Left ventricle myocardium inferior (tissue), 1 donor: ENCODE measurements at regions not wholly inside any gene's neighbourhood (a gene's known extent, or its start where the extent isn't known, plus 50 kb on each side); places are given as distances from the start of the nearest gene placed in this dataset.

Source experiments
- DNase-seq: peaks from one replicate; pipeline ENCODE4 v3.0.0-alpha.2; 2020
- H3K27ac ChIP-seq: fragments of 200-600 bp; replicated peaks from 2 replicates; pipeline ENCODE4 v1.8.0; 2021
- H3K27me3 ChIP-seq: fragments of 200-600 bp; 2 replicates; pipeline ENCODE4 v1.8.0; 2021; ENCODE audit warnings: low read depth
- H3K36me3 ChIP-seq: fragments of 200-600 bp; 2 replicates; pipeline ENCODE4 v1.8.0; 2021
- H3K4me1 ChIP-seq: fragments of 200-600 bp; 2 replicates; pipeline ENCODE4 v1.8.0; 2021
- H3K4me3 ChIP-seq: fragments of 200-600 bp; 2 replicates; pipeline ENCODE4 v1.8.0; 2021; ENCODE audit warnings: mild to moderate bottlenecking, moderate library complexity
- H3K9me3 ChIP-seq: fragments of 200-600 bp; replicated peaks from 2 replicates; pipeline ENCODE4 v1.8.0; 2021
- intact Hi-C: fragments of 100-400 bp; cut with micrococcal nuclease; formaldehyde crosslinking; loops from one replicate; pipeline ENCODE4 v1.11.0; 2022
- TF ChIP-seq, protein P1 (sequence below): fragments of 200-600 bp; IDR thresholded peaks from 2 replicates; pipeline ENCODE4 v1.8.0; 2021; ENCODE audit warnings: antibody characterized with exemption, mild to moderate bottlenecking, borderline replicate concordance
- donor health status: DM: no; HTN: yes; CAD: no; lungs with severe emphysema.

DNA sequence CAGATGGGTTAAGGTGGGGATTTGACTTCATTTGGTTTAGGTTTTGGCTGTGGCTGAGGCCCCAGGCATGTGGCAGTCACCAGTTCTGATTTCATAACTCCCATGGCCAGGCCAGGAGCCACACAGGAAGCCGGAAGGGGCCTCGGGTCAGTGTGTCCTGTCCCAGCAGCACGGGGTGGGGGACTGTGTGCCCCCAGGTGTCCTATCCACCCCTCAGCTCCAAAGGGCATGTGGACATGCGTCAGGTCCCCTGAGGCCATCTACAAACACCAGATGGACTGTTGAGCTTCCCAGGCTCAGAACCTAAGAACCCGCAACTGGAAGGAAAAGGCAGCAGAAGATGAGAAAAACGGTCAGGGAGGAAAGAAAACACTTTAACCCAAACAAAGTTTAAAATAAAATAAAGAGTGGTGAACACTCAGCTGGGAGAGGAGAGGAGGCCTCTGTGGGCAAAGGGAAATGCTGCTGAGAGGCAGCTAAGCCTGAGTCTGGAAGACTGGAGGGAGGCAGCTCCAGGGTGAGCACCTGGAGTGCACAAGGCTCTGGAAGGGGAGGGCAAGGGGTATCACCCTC, 260.8 kb downstream of the AUH start:
- TF ChIP-seq, protein P1, sequence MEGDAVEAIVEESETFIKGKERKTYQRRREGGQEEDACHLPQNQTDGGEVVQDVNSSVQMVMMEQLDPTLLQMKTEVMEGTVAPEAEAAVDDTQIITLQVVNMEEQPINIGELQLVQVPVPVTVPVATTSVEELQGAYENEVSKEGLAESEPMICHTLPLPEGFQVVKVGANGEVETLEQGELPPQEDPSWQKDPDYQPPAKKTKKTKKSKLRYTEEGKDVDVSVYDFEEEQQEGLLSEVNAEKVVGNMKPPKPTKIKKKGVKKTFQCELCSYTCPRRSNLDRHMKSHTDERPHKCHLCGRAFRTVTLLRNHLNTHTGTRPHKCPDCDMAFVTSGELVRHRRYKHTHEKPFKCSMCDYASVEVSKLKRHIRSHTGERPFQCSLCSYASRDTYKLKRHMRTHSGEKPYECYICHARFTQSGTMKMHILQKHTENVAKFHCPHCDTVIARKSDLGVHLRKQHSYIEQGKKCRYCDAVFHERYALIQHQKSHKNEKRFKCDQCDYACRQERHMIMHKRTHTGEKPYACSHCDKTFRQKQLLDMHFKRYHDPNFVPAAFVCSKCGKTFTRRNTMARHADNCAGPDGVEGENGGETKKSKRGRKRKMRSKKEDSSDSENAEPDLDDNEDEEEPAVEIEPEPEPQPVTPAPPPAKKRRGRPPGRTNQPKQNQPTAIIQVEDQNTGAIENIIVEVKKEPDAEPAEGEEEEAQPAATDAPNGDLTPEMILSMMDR = no peak
- intact Hi-C loops = no loop called here
- Histone ChIP-seq H3K27ac (peak overlapping the region; percentile 83), H3K4me1 (peaks cover 45% of the 10 kb centered on the region), H3K4me3 (no peak overlapping the region), H3K9me3 (no peaks in the 10 kb centered on the region), H3K27me3 (no peaks in the 10 kb centered on the region), H3K36me3 (no peaks in the 10 kb centered on the region)
- DNase-seq = peak; percentile 58

DNA sequence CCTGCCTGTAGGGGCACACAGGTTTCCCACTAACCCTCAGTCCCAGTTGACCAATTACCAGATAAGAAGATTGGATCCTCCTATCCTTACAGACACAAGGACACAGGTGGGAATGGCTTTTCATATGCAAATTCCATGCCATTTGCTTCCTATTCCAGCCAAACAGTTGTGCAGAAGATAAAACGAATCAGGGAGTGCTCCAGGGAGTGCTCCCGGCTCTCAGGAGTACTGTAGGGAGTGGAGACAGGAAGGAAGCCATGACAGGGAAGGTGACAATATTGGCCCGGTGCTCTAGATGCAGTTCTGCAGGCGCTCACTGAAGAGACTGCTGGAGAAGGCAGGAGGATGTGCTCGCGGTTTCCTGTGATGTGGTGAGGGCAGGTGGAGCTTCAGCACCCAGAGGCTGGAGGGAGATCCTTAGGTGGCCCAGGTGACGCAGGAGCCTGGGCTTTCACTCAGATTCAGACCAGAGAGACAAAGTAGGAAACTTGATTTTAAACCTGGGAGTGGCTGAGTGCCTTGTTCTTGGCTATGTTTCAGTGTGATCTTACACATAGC, 260.0 kb downstream of the AUH start:
- intact Hi-C loops = no loop called here
- TF ChIP-seq, protein P1 = no peak
- Histone ChIP-seq H3K4me3 (no peak overlapping the region), H3K27me3 (no peaks in the 10 kb centered on the region), H3K36me3 (no peaks in the 10 kb centered on the region), H3K9me3 (no peaks in the 10 kb centered on the region), H3K4me1 (peaks cover 45% of the 10 kb centered on the region), H3K27ac (peak overlapping the region; percentile 83)
- DNase-seq = no peak

DNA sequence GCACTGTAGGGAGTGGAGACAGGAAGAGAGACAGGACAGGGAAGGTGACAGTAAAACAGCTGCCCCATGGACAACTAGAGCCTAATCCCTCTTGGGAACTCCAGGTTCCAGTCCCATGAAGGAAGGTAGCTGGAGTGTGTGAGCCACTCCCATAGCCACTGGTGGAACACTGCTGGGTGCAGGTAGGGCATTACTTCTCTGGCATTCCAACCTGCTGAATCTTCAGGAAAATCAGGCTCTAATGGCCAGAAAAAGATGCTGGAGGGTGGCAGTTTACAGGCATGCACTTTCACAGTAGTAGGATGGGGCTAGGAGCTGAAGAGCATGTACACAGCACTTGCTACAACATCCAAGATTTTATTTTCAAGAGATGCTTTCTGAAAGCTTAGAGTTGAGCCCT, 259.4 kb downstream of the AUH start:
- TF ChIP-seq, protein P1 = no peak
- Histone ChIP-seq H3K4me1 (peaks cover 45% of the 10 kb centered on the region), H3K9me3 (no peaks in the 10 kb centered on the region), H3K27me3 (no peaks in the 10 kb centered on the region), H3K27ac (no peak overlapping the region), H3K4me3 (no peak overlapping the region), H3K36me3 (no peaks in the 10 kb centered on the region)
- no peak for DNase-seq
- intact Hi-C loops = no loop called here

GRCh38 chr9:91103931-91104330, 257.8 kb downstream of the AUH start:
- TF ChIP-seq, protein P1 = no peak
- Histone ChIP-seq H3K4me3 (no peak overlapping the region), H3K9me3 (no peaks in the 10 kb centered on the region), H3K4me1 (peaks cover 35% of the 10 kb centered on the region), H3K36me3 (no peaks in the 10 kb centered on the region), H3K27me3 (no peaks in the 10 kb centered on the region), H3K27ac (no peak overlapping the region)
- DNase-seq = no peak
- intact Hi-C loops = no loop called here

DNA sequence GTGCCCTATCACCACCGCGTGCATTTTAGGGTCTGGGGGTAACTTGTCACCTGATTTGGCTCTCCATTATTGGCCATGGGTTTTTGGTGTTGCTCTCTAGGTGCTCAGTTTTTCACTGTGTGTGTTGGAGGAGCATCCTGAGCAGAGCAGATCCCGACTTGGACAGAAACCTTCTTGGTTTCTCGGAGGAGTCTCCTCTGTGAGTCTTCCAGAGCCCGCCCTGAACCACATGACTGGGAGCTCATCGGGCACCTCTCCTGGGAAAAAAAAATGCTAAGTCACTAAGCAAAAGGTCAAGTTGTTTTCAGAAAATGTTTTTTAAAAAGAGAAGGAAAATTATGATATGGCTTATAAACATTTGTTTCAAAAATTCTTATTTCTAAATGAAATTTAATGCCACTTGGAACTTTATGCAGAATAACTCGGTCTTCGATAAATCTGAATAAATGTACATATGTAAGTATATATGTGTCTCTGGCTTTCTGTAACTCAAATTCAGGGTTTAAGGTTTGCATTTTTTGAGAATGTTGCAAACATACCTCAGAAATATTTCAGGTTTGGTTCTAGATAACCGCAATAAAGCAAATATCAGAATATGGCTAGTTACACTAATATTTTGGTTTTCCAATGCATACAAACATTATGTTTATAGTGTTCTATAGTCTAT, 255.2 kb downstream of the AUH start:
- no peaks in the 10 kb centered on the region for H3K36me3 ChIP-seq
- intact Hi-C loops = no loop called here
- peaks cover 9% of the 10 kb centered on the region for H3K4me1 ChIP-seq
- TF ChIP-seq, protein P1 = no peak
- peaks cover 19% of the 10 kb centered on the region for H3K9me3 ChIP-seq
- no peak for DNase-seq
- H3K27me3 ChIP-seq = no peaks in the 10 kb centered on the region
- H3K27ac ChIP-seq = no peak overlapping the region
- no peak overlapping the region for H3K4me3 ChIP-seq
